NCI-H2081 (cell line): ENCODE measurements at regions not wholly inside any gene's neighbourhood (a gene's known extent, or its start where the extent isn't known, plus 50 kb on each side); places are given as distances from the start of the nearest gene placed in this dataset.
A peak's percentile ranks its signal among the peaks of the same experiment; 100 is the strongest.

Experiments used
- DNase-seq, 2 experiments: peaks; one replicate each; lab custom pipeline; 2025; lab: John Stamatoyannopoulos, UW

DNA sequence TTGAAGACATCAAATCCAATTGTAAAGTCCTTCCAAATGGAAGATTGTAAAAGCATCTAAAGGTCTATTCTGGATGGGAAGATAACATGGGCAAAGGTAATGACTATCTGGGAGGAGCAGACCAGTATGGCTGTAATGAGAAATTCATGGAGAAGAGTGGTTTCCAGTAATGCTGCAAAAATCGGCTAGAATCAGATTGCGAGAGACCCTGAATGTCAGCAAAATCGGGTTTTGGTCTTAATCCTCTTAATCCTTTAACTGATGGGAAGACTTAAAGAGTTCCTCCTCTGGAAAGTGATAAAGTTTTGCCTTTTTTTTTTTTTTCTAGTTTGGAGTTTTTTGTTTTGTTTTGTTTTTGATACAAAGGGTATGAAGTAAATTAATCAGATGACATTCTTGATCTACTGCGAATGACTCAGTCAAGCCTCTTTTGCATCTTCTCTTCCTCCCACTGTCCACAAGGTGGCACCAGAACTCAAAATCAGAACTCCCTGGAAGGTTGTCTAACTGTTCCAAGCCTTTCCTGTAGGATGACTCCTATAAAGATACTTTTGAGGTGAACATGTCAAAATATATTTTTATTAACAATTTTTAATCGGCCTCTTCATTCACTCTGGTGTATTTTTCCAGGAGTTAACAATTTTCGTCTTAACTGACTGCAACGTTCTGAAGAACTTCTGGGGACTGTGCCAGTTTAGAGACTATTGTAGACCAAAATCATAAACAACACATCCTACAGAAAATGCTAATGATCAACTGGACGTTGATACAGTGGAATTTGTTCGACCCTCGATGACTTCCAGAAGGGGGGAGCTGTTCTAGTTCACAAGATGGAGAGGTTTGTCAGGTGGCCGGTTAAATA is 213.3 kb upstream of the MIR17HG start:
- peak; percentile 59 to 76 for DNase-seq

DNA sequence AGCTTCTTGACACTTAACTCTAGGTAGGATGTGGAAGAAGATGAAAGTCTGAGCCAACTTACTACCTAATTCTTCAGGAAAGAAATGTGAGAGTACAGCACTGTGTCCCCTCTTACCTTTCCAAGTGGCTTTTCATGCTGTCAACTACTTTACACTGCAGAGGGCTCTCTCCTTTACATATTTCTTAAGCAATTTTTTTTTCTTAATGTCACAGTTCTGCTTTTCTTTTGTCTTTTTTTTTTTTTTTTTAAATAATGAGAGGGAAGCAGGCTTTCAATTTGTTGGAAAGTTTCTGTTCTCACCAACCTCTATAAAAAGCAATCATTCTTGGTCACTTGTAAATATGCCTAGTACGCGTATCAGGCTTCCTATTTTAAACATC is 212.7 kb upstream of the MIR17HG start:
- no peak for DNase-seq

DNA sequence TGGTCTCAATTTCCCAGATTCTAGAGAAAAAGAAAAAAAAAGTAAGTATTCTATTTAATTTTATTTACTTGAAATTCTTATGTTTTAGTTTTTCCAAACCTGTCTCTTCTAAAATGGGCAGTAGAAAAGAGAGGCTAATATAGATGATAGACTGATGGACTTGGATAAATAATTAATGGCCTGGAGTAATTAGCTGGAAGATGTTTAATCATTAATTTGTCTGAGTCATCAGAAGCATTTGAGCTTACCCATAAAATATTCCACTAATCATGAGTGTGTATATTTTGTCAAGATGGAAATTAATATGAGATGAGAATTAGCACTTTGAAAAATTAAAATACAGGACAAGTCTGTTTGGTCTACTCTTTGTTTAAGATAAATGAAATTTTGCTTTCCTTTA is 212.1 kb upstream of the MIR17HG start:
- no peak for DNase-seq

DNA sequence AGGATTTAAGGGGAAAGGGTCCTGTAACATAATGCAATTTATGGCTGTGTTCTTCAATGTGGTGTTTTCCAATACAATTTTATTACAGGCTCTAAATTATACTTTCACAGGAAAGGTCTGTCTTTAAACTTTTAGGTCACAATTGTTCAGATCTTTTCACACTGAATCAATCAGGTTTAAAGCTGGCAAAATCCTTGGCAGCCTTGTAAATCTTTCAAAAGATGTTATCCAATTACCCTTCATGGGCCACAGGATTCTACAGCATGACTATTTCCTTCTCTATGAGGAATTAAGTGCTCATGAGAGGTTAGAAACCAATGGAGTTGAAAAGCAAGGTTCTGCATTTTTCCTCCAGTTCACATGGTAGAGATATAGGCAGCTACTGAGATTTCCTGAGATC is 211.5 kb upstream of the MIR17HG start:
- no peak for DNase-seq

DNA sequence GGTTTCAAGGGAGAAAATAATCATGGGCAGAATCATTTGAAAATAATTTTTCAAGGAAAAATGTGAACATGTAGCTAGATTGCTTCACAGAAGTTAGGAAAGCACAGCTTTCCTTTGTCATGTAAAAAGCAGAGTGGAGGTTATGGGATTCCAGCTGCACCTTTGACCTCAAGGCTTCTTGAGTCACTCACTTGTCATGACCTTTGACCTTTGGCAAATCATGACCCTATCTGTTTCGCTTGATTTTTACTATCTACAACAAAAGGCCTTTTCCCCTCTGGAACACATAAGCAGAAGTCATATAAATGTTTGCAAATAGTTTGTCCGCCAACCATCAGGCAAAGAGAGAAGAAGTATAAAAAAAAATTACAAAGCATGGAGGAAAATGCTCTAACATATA is 210.7 kb upstream of the MIR17HG start:
- no peak for DNase-seq

DNA sequence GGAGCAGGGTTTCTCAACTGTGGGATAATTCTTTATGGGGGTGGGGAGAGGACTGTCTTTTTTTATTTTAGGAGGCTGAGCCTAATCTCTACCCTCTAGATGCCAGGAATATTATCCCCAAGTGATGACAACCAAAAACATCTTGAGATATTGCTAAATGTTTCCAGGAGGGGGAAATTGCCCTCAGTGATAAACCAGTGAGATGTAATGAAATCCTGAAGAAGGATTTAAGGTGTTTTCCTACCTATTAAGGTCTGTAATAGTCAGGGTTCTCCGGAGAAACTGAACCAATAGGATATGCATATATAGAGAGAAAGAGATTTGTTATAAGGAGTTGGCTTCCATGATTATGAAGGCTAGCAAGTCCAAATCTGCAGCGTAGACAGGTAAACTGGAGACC is 208.3 kb upstream of the MIR17HG start:
- DNase-seq: no peak

DNA sequence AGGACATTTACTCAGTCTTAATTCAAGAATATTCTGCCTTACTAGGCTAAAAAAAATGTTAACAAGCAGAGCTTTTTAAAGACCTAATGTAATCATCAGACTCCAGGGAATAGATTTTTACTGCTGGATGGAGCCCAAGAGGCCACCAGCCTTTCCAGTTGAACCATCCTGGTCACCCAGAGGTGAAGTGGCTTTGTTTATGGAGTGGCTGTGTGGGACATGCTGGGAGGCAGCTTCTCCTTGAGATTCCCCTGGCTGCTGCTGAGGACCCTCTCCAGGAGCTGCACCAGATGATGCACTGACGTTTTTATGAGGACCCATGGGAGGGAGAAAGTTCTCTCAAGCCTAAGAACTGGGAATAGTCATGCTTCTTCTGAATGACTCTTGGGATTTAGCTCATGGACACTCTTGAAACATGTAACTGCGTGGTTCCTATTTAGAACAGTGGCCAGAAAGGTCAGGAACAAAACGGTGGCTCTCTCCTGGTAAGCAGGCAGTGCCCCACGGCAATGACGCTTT is 205.9 kb upstream of the MIR17HG start:
- DNase-seq: no peak

DNA sequence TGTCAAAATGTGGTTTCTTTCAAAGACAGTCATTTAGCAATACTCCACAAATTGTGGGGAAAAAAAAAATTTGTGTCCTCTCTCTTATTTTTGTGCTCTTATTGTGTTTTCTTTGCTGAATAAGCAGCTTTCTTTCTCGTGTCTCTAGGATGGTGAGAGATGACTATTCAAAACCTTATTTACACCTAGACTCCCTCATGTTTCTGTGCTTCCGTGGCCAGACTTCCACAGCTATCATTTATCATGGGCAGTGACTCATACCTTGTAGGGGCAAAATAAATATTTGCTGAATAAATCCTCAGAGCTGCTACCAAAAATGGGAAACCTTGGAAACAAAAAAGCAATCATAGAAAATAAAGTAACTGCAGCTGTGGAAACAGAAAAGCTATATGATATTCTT is 204.9 kb upstream of the MIR17HG start:
- peak; percentile 84 to 95 for DNase-seq

DNA sequence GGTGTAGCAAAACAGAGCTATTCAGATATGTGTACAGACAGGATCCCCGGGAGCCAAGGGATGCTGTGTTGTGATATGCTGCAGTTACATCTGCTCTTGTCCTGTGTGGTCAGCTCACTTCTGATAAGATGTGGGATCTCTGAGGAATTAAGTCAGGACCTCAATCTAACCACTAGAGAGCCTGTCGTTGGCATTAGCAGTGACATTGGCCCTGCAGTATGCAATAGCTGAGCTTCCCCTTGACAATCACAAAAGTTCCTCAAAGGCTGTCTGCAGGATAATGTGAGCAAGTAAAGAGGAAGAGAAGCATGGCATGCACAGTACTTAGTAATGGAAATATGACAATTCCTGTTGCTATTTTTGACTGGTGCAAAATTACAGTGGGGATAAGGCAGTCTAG is 203.4 kb upstream of the MIR17HG start:
- no peak for DNase-seq

DNA sequence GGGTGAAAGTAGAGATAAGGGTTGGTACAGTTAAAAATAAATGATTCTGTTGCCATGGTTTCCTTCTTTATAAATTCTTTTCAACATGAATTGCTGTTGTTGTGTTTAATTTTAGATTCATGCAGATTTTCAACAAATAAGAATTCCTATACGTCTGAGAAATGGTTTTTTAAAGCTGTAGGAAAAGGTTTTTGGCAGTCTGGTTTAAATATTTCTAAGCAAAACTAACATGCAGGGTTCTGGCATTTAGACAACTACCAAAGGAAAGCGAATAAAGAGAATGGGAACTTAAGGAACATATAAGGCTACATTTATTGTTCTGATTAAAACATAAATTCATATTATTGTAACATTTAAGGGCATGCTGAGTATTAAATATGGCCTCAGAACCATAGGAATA is 203.0 kb upstream of the MIR17HG start:
- no peak for DNase-seq

DNA sequence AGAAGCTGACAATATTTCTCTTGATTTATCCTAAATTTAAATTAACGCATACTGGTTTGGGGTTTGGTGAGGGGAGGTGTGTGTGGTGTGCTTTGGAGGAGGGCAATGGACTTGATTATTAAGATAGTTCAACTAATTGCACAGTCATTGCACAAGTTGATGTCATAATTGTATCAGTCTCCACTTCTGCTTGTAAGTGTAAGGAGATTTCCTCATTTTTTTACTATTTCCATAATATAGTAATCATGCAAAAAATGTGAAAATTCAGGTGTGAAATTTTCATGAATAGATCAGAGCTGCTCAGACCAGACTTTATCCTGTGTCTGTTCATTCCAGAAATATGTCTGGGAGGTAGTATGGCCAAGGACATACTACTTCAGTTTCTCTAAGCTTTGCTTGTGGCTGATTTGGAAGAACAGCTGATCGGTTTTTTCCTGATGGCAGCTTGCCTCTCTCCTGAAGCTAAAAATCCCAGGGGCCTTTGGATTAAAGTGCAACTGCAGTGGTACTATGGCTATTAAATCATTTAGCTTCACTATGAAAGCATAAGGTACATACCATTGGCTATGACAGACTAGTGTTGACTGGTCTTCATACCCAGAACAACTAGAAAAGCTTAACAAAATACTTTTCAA is 201.8 kb upstream of the MIR17HG start:
- DNase-seq: no peak

DNA sequence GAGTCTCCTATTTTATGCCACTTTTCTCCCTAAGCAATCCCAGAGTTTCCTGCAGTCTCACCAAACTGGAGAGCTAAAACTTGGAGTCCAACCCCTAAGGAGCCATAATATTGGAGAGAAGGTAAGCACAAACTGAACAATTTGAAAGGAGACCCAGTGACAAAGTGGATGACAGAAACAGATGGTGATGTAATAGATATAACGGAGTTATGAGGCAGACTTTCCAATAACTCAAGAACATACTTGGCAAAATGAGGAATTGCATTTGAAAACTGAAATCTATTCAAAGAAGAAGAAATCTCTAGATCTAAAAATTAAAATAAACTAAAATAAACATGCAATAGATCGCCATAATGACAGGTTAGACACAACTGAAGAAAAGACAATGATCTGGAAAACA is 200.9 kb upstream of the MIR17HG start:
- no peak for DNase-seq

DNA sequence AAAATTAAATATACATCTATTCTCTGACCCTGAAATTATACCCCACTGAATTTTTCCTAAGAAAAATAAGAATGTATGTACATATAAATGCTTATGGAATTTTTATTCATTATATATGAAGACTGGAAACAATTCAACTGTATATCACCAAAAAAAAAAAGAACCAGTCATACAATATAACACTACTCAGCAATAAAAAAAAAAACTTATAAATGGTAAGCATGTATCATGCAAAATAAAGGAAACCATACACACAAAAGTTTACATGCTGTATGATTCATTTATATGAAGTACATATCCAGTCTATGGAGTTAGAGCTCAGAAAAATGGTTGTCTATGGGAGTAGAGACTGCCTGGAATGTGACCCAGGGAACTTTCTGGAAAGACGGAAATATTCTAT is 199.4 kb upstream of the MIR17HG start:
- DNase-seq: no peak

DNA sequence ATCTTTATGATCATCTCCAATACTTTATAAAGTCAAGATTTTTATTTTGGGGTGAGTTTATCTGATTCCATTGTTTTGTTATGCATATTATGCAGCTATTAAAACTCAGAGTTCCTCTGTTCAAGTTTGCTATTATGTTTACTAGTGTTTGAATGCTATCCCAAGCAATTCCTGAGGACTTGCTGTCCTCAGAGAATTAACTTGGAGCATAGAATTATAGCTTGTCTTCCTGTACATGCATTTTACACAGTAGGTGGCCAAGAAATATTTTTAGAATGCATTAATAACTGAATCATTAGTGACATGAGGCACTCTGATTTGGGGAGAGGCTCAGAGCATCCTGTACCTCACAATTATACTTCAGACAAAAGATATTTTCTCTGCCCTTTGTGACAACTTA is 195.6 kb upstream of the MIR17HG start:
- no peak for DNase-seq

DNA sequence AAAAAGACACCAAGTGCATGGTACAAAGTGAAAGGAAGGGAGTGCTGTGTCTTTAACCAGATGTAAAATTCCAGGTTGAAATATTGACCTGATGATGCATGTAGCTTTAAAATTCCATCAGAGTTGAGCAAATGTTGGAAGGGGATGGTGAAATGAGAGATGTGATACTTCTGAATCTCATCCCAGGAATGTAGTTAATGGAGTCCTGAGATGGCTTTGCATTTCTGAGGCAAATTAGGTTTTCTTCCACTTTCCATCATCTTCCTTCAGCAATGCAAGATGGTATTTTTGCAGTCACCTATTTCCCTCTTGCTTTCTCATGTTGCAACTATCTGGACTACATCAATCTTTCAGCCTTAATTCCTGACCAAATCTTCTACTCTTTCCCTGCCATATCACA is 194.1 kb upstream of the MIR17HG start:
- DNase-seq: no peak

DNA sequence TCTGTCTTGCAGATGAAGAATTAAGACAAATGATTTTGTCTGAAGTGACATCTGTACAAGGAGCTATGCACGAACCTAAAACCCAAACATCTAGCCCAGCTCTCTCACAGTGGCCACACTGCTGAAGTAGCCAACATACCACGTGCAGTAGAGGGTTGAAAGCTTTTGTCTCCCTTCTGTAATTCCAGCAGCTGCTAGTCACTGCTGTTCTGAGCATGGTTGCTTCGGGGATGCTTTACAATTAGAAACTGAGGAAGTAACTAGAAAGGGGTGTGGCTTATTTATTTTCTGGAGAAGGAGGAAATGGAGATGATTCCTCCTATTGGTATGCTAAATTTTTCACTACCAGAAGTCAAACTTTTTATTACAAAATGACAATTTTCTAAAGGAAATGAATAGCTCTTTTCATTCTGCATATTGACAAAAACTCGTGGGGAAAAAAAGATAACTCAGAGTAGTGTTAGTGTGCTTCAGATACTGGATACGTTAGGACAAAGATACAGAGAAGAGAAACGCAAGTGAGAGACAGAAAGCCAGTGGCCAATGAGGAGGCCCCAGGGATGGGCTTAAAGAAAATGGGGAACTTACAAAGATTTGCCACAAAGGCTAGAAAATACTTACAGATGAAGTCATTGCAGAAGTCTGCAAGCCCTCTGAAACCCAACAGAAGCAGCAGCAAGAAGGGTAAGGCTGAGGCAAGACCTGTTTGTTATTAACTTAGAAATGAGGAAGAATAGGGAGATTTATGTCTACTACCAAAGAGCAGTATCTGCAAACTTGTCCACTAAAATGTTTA is 192.7 kb upstream of the MIR17HG start:
- DNase-seq: no peak

DNA sequence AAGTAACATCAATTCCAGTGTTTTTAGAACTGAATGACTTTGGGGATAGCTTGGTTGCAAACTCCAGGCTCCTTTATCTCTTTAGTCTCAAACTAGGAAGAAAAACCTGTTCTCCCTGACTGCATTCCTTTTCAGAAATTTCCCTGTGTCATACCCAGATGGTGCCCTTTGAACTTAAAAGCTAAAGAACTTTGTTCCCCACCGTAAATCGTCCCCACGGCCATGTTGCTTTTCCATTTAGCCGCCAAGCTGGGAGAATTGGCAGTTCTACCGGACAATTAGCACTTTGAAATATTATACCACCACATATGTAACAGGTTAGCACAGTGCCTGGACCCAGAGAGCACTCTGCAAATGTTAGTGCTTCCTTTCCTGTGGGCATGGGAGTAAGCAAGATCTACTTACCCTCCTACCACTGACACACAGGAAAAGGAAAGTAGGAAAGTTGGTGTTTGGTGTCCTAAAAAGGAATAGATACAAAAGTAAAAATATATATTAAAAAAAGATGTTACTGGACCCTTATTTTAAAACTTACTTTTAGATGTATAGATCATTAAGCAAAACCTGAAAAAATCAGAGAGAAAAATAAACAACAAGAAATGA is 191.9 kb upstream of the MIR17HG start:
- no peak for DNase-seq

DNA sequence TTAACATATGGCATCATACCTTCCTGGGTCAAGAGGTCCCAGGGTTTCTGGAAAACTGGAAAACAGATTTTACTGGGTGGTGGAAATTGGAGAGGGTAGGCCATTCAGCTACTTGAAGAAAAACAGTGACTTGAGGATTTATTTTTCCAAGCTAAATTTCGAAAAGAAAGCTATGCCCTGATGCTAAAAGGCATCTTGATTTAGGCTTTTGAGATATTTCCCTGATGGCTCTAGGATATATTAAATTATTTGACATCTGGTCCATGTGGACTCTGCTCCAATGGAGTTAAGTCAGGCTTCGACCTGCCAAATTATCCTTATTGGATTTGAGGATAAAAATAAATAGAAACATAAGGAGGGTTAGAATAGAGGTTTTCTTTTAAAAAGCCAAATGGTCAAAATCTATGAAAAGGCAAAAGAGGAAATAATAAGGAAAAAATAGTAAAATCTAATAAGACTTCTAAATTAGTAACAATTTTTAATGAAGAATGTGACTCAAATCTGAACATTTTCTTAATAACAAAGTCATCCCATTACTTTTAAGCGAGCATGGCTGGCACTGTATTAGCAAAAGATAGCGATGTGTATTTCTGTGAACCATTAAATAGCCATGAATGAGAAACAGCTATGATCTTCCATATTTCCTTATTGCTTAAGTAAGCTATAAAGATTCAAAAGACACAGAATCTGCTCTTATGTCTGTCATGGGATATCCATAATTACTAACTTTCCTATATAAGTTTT is 190.0 kb upstream of the MIR17HG start:
- no peak for DNase-seq

DNA sequence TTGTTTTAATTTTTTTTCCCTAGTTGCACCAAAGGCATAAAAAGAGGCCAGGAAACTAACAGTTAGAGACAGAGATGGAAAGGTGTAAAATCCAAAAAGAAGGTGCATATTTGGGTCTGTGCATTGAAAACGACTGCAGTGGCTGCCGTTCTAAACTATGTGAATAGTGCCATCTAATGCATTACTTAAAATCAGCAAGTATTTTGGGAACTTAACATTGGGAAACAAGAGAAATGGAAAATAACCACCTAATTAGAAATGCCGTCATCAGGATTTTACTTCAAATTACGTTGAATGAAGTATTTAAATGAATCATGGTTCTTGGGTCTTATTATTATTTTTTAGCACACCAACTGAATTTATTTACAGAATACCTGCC is 189.5 kb upstream of the MIR17HG start:
- DNase-seq: no peak

DNA sequence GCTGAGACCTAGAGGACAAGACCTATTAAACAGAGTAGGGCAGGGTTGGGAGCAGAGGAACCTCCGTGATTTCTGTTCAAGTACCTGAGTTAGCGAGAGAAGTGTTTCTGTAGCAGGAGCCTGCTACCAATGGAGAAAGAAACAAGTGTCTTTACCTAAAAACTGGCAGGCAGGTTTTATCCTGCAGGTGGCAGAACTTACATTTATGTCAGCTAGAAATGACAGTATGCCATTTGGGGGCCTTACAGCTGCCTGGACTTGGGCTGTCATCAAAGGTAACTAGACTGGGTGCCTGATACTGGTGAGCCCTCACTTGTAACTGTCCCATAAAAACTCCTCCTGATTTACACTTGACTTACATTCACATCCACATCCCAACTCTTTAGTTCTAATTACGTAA is 185.3 kb upstream of the MIR17HG start:
- DNase-seq: no peak

DNA sequence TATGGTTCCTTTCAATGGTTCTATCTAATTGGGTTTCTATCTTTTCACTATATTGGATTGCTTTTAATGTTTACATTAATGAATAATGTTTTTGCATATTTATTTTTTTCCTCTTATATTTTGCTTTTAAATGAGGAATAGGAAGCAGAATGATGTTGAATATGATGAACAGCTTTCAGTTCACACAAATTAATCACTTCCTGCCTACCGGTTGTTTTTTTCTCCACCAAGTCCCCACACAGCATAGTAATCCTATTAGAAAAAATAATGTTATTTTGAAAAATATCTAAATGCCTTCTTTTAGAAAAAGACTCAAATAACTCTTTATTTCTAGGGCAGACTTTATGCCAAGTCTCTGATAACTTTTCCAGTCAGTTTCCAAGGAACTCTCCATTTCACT is 184.9 kb upstream of the MIR17HG start:
- no peak for DNase-seq

DNA sequence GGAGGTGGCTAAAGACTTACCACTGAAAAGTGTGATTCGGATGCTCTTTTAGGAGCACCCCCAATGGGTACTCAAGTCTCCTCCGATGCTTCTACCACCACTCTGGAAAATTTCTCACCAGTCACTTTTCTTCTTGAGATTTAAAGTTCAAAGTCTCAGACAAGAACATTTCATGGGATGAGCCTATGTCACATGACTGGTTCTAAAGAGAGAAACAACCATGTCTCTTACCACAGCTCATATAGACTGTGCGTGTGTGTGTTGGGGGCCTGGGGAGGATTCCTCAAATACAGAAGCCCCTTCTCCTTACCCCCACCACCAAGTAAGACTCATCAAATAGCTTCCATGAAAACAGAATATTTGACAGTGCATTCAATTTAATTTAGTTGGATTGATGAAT is 181.7 kb upstream of the MIR17HG start:
- no peak for DNase-seq
